Muscle of back (tissue), 3 donors: ENCODE measurements at regions not wholly inside any gene's neighbourhood (a gene's known extent, or its start where the extent isn't known, plus 50 kb on each side); places are given as distances from the start of the nearest gene placed in this dataset.
"Not testable (repeated sequence)": the region's sequence is repeated elsewhere in the genome, so short reads cannot be mapped to it uniquely, and the experiment has no call there.

Experiments
- DNase-seq, 3 donors: peaks; one replicate each; pipeline versions ENCODE4 v3.0.0 to v3.0.0-alpha.2; 2013

GRCh38 chrX:120702337-120702736 is 72.5 kb upstream of the C1GALT1C1 start:
- not testable (repeated sequence) for DNase-seq

GRCh38 chrX:120697053-120697452 is 67.2 kb upstream of the C1GALT1C1 start:
- DNase-seq: no peak

GRCh38 chrX:120692319-120692718 is 62.5 kb upstream of the C1GALT1C1 start:
- DNase-seq: no peak

- no peak for DNase-seq
These were observed 61.1 kb upstream of the C1GALT1C1 start for GRCh38 chrX:120690941-120691340.

GRCh38 chrX:120690344-120690743 is 60.5 kb upstream of the C1GALT1C1 start:
- DNase-seq: no peak

- DNase-seq: no peak
These were observed 50.2 kb upstream of the C1GALT1C1 start for GRCh38 chrX:120680090-120680489.
